ENCODE measurements at regions not wholly inside any gene's neighbourhood (a gene's known extent, or its start where the extent isn't known, plus 50 kb on each side); places are given as distances from the start of the nearest gene placed in this dataset.

GRCh38 chr9:121550041-121550440, 50.4 kb upstream of the GGTA1 start:
- TF ChIP-seq, protein P1, sequence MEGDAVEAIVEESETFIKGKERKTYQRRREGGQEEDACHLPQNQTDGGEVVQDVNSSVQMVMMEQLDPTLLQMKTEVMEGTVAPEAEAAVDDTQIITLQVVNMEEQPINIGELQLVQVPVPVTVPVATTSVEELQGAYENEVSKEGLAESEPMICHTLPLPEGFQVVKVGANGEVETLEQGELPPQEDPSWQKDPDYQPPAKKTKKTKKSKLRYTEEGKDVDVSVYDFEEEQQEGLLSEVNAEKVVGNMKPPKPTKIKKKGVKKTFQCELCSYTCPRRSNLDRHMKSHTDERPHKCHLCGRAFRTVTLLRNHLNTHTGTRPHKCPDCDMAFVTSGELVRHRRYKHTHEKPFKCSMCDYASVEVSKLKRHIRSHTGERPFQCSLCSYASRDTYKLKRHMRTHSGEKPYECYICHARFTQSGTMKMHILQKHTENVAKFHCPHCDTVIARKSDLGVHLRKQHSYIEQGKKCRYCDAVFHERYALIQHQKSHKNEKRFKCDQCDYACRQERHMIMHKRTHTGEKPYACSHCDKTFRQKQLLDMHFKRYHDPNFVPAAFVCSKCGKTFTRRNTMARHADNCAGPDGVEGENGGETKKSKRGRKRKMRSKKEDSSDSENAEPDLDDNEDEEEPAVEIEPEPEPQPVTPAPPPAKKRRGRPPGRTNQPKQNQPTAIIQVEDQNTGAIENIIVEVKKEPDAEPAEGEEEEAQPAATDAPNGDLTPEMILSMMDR (IDR thresholded peaks at IDR 0.05), result no peak
- TF ChIP-seq POLR2A (IDR thresholded peaks at IDR 0.05), result no peak
- WGBS, 2 donors, result 86 to 87% methylated on average over 6 of the region's 6 CpGs
- H3K4me3 ChIP-seq (ENCODE audit: low read depth, poor library complexity, severe bottlenecking), result no peak overlapping the region
- intact Hi-C loops (cut with DNase I; ENCODE audit: low total_unique reads), result loop anchor here (5.0 kb wide), 1 partner anchor 132 kb away; no protein-coding TSS in a partner anchor
- DNase-seq (ENCODE audit: low spot score in 2 of 2), result no peak

DNA sequence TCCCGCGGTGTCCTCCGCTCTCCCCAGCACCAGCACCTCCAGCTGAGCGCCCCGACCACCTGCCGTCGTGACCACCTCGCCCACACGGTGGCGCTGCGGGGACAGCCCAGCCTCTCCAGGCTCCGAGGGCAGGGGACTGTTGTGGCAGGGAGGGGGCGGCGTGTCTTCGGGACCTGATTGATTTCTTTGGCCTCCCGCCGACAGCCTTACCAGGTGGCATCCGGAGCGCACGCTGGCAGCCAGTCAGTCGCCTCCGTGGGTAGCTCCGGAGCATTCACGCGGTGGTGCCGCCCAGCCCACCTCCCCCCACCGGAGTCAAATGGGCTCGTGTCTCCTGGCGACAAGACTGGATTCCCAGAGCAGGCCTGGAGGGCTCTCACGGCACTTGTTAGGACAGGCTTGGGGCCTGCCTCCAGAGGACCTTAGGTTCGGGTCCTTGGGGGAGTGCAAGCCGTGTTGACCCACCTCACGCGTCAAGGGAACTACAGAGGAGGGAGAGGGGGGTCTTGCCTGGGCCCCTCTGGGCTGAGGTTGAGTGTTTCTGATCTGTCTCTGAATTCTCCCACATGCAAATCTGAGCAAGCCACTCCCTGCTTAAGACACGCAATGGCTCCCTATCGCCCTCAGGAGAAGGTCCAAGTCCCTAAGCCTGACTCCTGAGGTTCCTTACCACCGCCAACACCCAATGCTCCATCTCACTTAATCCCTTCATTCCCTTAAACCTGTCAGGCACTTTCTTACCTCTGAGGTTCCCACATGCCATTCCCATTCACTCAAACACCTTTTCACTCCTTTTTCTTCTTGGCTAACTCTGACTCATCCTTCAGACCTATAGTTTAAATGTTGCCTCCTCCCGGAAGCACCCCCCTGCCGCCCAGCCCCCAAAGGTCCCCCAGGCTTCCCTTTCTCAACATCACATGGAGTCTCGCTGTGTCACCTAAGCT, 51.2 kb upstream of the GGTA1 start:
- H3K4me3 ChIP-seq (ENCODE audit: low read depth, poor library complexity, severe bottlenecking), result no peak overlapping the region
- DNase-seq (ENCODE audit: low spot score in 2 of 2), result peak; percentile 77 to 97
- WGBS, 2 donors, result 17 to 19% methylated on average over 33 to 40 of the region's 40 CpGs
- TF ChIP-seq, protein P1 (IDR thresholded peaks at IDR 0.05), result peak in 1 of 3 donors; percentile 76
- no peak for TF ChIP-seq POLR2A (IDR thresholded peaks at IDR 0.05)
- intact Hi-C loops (cut with DNase I; ENCODE audit: low total_unique reads), result loop anchor here (5.0 kb wide), 1 partner anchor 131 kb away; no protein-coding TSS in a partner anchor

GRCh38 chr9:121551985-121552753, 52.5 kb upstream of the GGTA1 start:
- no peak overlapping the region for H3K4me3 ChIP-seq (ENCODE audit: low read depth, poor library complexity, severe bottlenecking)
- WGBS, 2 donors, result 67 to 76% methylated on average over 9 of the region's 9 CpGs
- TF ChIP-seq, protein P1 (IDR thresholded peaks at IDR 0.05), result no peak
- TF ChIP-seq POLR2A (IDR thresholded peaks at IDR 0.05), result no peak
- no peak for DNase-seq (ENCODE audit: low spot score in 2 of 2)
- intact Hi-C loops (cut with DNase I; ENCODE audit: low total_unique reads), result loop anchor here (5.0 kb wide), 1 partner anchor 130 kb away; no protein-coding TSS in a partner anchor

GRCh38 chr9:121556082-121556481, 56.4 kb upstream of the GGTA1 start:
- DNase-seq (ENCODE audit: low spot score in 2 of 2), result no peak
- intact Hi-C loops (cut with DNase I; ENCODE audit: low total_unique reads), result no loop called here
- WGBS, 2 donors, result 69 to 77% methylated on average over 3 of the region's 3 CpGs
- TF ChIP-seq, protein P1 (IDR thresholded peaks at IDR 0.05), result no peak
- no peak for TF ChIP-seq POLR2A (IDR thresholded peaks at IDR 0.05)
- no peak overlapping the region for H3K4me3 ChIP-seq (ENCODE audit: low read depth, poor library complexity, severe bottlenecking)

- 15 to 19% methylated on average over 5 of the region's 5 CpGs for WGBS, 2 donors
- peak in 1 of 2 donors; percentile 72 for DNase-seq (ENCODE audit: low spot score in 2 of 2)
- H3K4me3 ChIP-seq (ENCODE audit: low read depth, poor library complexity, severe bottlenecking), result no peak overlapping the region
- TF ChIP-seq POLR2A (IDR thresholded peaks at IDR 0.05), result no peak
- TF ChIP-seq, protein P1 (IDR thresholded peaks at IDR 0.05), result no peak
- intact Hi-C loops (cut with DNase I; ENCODE audit: low total_unique reads), result no loop called here
Observed at GRCh38 chr9:121556580-121556979, 56.9 kb upstream of the GGTA1 start.

Measured in lower leg skin (tissue), 4 donors.